ENCODE measurements at regions not wholly inside any gene's neighbourhood (a gene's known extent, or its start where the extent isn't known, plus 50 kb on each side); places are given as distances from the start of the nearest gene placed in this dataset.

GRCh38 chr10:78782441-78782840 is 286.3 kb upstream of the ZMIZ1 start:
- ATAC-seq, result no peak

- no peak for ATAC-seq
These were observed 285.0 kb upstream of the ZMIZ1 start for GRCh38 chr10:78783753-78784152.

GRCh38 chr10:78784546-78784945 is 284.2 kb upstream of the ZMIZ1 start:
- ATAC-seq, result no peak

- no peak for ATAC-seq
These were observed 283.7 kb upstream of the ZMIZ1 start for GRCh38 chr10:78785066-78785465.

DNA sequence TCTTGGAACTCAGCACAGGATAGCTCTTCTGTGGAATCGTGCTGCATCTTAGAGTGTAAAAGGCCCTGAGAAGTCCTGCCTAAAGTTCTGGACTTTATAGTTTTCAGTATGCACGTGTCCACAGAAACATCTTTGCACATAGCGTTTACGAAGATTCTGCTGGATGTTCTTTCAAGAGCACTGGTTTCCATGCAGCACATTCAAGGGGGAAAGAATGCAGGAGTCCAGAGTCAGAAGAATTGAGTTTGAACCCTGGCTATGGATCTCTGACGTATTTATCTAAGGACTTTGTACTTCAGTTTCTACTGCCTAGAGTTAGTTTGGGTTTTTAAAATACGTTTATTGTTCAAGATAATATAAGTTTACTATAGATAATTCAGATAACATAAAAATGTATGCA is 282.8 kb upstream of the ZMIZ1 start:
- no peak for ATAC-seq

- no peak for ATAC-seq
These were observed 281.6 kb upstream of the ZMIZ1 start for GRCh38 chr10:78787125-78787524.

DNA sequence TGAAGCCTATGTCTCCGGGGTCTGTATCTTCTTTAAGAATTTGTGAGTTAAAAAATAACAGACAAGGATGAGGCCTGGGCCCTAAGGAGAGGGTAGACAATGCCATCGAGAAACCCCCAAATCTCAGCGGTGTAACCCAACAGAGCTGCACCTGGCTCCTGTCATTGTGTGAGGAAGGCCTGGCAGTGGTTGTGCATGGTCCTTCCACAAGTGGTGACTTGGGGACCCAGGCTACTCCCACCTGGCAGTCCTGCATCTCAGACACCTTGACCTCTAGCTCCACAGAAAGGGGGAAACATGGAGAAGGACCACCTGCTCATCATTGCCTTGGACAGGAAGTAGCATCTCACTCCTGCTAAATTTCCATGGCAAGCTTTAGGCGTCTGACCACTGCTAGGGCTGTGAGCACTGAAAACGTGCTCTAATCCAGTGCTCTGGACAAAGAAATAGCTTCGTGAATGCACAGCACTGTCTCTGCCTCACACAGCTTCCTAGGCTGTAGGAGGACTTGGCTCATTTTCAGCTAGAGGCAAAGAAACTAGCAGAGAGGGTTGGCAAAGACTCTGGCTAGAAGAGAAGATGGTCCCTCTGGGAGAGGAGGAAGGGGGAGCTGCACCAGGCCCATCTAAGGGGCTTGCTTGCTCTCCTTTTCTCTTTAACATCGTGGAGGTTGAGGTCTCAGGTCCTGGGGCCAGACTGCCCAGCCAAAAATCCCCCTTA is 273.9 kb upstream of the ZMIZ1 start:
- no peak for ATAC-seq

DNA sequence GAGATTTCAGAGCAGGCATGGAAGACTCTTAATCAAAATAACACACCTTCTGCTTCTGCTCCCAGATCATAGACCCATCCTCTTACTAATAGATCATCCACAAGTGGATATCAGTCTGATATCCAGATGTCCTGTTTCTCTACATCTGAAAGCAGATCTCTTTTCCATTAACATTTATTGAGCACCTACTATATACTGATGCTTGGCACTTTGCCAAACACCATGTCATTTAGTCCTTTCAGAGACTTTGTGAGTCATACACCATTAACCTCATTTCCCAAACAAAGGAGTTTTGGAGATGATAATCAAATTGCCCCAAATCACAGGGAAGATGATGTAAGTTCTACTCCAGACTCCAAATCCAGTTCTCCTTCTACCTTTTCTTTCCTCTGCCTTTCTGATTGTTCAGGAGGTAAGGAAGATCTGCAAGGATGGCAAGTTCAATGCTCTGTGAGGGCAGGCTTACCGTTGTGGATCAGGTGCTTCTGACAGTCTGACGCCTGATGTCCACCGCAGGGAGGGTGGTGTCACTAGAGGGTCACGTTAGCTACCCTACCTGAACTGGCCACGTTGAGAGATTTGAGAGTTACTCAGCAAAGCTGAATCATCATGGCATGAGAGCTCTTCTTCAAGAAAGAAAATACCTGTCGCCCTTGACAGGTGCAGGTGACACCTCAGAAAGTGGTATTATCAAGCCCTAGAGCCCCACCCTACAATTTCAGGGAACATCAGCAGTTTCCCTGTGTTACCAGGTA is 269.6 kb upstream of the ZMIZ1 start:
- no peak for ATAC-seq

GRCh38 chr10:78800006-78800405 is 268.8 kb upstream of the ZMIZ1 start:
- no peak for ATAC-seq

DNA sequence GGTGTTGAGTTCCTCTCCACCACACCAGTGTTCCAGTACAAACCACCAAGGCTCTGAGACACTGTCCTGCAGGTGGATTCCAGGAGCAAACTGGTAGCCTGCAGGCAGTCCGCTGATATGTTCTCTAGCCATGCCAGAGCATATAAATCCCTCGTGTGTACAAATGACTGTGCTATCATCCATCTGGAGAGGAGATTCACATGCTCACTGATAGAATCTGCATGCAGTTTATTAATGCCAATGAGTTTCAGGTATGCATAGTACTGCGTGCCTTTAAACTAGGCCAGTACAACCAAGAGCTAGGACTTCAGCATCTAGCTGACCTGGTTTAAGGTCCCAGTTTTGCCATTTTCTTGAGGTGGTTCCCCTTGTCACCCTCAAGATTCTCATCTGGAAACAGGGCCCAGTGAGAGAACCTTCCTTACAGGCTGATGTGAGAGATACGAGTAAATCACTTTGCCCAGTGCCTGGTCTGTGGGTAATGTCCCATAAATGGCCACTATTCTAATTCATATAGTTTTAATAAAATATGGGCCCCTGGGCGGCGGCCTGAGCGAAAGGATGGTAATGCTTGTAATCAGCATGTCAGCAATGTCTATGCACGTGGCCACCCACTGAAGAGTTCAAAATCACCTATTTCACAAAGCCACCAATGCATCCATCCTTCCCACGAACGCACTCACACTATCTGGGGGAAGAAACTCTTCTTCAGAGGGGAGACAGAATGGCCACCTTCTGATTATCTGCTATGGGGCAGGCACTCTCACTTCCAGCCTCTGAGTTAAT is 268.0 kb upstream of the ZMIZ1 start:
- ATAC-seq, result no peak

GRCh38 chr10:78802431-78802830 is 266.3 kb upstream of the ZMIZ1 start:
- no peak for ATAC-seq

GRCh38 chr10:78802866-78803265 is 265.9 kb upstream of the ZMIZ1 start:
- no peak for ATAC-seq

- no peak for ATAC-seq
These were observed 265.1 kb upstream of the ZMIZ1 start for GRCh38 chr10:78803710-78804109.

GRCh38 chr10:78804411-78805032 is 264.2 kb upstream of the ZMIZ1 start:
- ATAC-seq, result no peak

- ATAC-seq, result no peak
These were observed 263.6 kb upstream of the ZMIZ1 start for GRCh38 chr10:78805176-78805575.

- ATAC-seq, result no peak
These were observed 262.0 kb upstream of the ZMIZ1 start for GRCh38 chr10:78806681-78807221.

GRCh38 chr10:78807504-78808203 is 261.1 kb upstream of the ZMIZ1 start:
- ATAC-seq, result no peak

DNA sequence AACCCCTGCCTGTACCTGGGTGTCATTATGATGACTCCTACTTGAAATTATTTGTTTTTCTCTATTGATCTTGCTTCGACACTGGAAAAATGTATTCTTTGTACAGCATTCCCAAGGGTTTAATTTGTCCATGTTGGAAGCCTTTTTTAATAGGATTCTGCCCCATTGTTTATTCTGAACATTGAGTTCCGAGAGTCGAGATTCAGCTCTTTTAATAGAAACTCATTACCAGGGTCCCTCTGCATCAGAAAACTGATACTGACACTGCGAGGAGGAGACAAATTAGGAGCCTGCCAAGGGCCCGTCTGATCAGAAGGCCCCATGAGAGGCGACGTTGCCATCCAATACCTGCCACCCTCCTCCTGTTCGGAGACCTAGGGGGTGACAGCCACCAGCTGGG is 260.5 kb upstream of the ZMIZ1 start:
- no peak for ATAC-seq

DNA sequence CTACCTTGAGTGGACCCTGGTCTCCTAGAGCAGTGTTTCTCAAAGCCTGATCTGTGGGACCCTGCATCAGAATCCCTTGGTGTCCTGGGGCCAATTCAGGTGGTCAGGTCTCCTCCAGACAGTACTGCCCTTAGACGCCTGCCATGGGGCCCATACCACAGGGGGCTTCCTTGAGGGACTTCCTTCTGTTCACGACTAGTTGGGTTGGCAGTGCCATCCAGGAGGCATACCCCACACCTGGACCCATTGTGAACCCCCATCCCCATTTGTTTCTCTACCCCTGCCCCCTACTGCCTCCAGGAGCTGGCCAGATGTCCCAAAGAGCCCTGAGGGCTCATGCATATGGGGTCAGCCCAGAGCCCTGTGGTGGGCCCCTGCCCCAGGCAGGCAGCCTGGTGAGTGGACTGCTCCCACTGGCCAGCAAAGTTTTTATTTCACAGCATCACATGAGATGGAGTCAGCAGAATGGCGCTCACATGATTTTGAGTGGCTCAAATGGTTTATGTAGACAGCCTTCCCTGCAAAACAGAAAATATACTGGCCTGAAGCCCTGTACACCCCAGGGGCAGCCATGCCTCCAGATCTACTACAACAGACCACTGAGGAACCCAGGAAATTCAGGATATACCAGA is 259.9 kb upstream of the ZMIZ1 start:
- ATAC-seq, result no peak

- no peak for ATAC-seq
These were observed 257.6 kb upstream of the ZMIZ1 start for GRCh38 chr10:78811174-78811573.

DNA sequence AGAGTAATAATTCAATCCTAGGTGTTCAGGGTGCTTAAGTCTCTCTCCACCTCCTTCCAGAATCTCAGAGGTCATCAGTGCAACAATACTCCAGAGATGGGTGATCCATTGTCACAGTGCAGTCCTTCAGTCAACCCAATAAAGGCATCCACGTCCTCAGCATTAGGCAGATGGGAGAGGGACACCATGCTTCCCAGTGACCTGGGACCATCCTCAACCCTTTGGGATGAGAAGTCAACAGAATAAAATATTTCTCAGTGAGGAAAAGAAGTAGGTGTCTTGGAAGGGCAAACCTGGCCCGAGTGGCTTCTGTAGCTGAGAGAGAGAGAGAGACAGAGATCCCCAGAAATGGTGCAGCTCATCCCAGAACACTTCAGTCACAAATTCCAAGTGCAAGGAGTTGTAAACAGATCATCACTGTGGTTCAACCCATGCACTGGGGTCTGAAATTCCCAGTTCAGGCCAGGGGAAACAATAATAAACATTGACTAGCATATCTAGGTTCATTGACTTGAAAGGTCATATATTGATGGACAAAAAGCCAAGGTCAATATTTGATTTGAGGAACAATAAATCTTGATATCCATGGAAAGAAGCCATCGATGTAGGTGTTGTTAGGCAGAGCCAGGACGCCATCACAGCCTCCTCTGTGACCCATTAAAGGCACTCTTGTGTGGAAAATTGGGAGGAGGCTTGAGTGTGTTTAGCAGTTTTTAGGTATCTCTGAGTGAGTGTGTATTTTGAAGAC is 256.0 kb upstream of the ZMIZ1 start:
- ATAC-seq, result no peak
